A673 (cell line): ENCODE measurements at regions not wholly inside any gene's neighbourhood (a gene's known extent, or its start where the extent isn't known, plus 50 kb on each side); places are given as distances from the start of the nearest gene placed in this dataset.

Source experiments
- BruUV-seq: library from RNA; stranded (reverse); fragments of 400-500 nt; replicated peaks from 2 replicates; lab custom pipeline; 2021; lab: Mats Ljungman, UMichigan
- CTCF ChIA-PET: fragments of 300-600 bp; sonication (Branson Sonifier 250); formaldehyde crosslinking; loops from one replicate; lab custom pipeline; 2022; ENCODE audit warnings: antibody characterized with exemption; lab: Charles Lee
- POLR2A ChIA-PET: fragments of 300-600 bp; sonication (Branson Sonifier 250); formaldehyde crosslinking; loops from one replicate; lab custom pipeline; 2022; ENCODE audit warnings: antibody characterized with exemption; ENCODE audit not compliant: low non-redundant PET; lab: Charles Lee
- DNase-seq: peaks from one replicate; pipeline ENCODE4 v3.0.0-alpha.2; 2015; ENCODE audit warnings: low spot score
- H3K27ac ChIP-seq: fragments of 200-600 bp; sonication (generic); 2 replicates; pipeline ENCODE4 v1.5.1; 2016; ENCODE audit warnings: mixed run types, low read depth, mild to moderate bottlenecking, mixed read lengths, antibody characterized with exemption, low read length; ENCODE audit not compliant: poor library complexity, severe bottlenecking
- H3K27me3 ChIP-seq: fragments of 200-600 bp; sonication (generic); replicated peaks from 2 replicates; pipeline ENCODE4 v1.6.1; 2017; ENCODE audit warnings: mixed run types, low read depth, mild to moderate bottlenecking, mixed read lengths, antibody characterized with exemption, low read length; ENCODE audit not compliant: insufficient read depth, poor library complexity
- H3K36me3 ChIP-seq: fragments of 200-600 bp; sonication (generic); 2 replicates; pipeline ENCODE4 v1.6.1; 2016; ENCODE audit warnings: mixed run types, mild to moderate bottlenecking, mixed read lengths, antibody characterized with exemption, low read length; ENCODE audit not compliant: insufficient read depth, poor library complexity, severe bottlenecking
- H3K4me1 ChIP-seq: fragments of 200-600 bp; sonication (generic); 2 replicates; pipeline ENCODE4 v1.6.1; 2017; ENCODE audit warnings: mixed run types, mild to moderate bottlenecking, mixed read lengths, antibody characterized with exemption, low read length; ENCODE audit not compliant: insufficient read depth, poor library complexity, severe bottlenecking
- H3K4me3 ChIP-seq: fragments of 200-600 bp; sonication (generic); 2 replicates; pipeline ENCODE4 v1.5.1; 2016; ENCODE audit warnings: low read depth, mixed run types, mild to moderate bottlenecking, mixed read lengths, low read length; ENCODE audit not compliant: poor library complexity, severe bottlenecking
- H3K9me3 ChIP-seq: fragments of 200-600 bp; sonication (generic); 2 replicates; pipeline ENCODE4 v1.6.1; 2016; ENCODE audit warnings: mixed run types, low read depth, mild to moderate bottlenecking, mixed read lengths, antibody characterized with exemption, low read length; ENCODE audit not compliant: poor library complexity, severe bottlenecking
- CTCF ChIP-seq: fragments of 300-800, 200-600 bp; sonication (generic); conservative IDR thresholded peaks from 2 replicates; pipeline ENCODE4 v1.5.1; 2017; ENCODE audit warnings: low read depth, mild to moderate bottlenecking, antibody characterized with exemption, low read length, moderate library complexity, mixed read lengths
- EZH2 ChIP-seq: fragments of 200-600 bp; sonication (generic); IDR thresholded peaks from 2 replicates; pipeline ENCODE4 v1.6.1; 2017; ENCODE audit warnings: borderline replicate concordance, low read depth, mild to moderate bottlenecking, mixed read lengths, antibody characterized with exemption, low read length; ENCODE audit not compliant: poor library complexity, severe bottlenecking
- intact Hi-C: fragments of 100-400 bp; cut with micrococcal nuclease; formaldehyde crosslinking; loops from one replicate; pipeline ENCODE4 v1.10.0; 2022; ENCODE audit not compliant: unreplicated experiment

- BruUV-seq: no TSS peak
- ChIA-PET POLR2A (no interaction called here), CTCF (no interaction called here)
- peaks cover 3% of the 10 kb centered on the region for H3K9me3 ChIP-seq
- H3K27ac ChIP-seq: no peak overlapping the region
- no peak for DNase-seq
- TF ChIP-seq EZH2: no peak
- TF ChIP-seq CTCF: no peak
- H3K27me3 ChIP-seq: no peaks in the 10 kb centered on the region
- H3K36me3 ChIP-seq: no peaks in the 10 kb centered on the region
- H3K4me1 ChIP-seq: peaks cover 52% of the 10 kb centered on the region
- H3K4me3 ChIP-seq: no peak overlapping the region
- intact Hi-C loops: no loop called here
Measured at GRCh38 chr10:129310881-129311280, 156.2 kb upstream of the MGMT start.

- Histone ChIP-seq H3K9me3 (peaks cover 26% of the 10 kb centered on the region), H3K4me3 (no peak overlapping the region), H3K4me1 (peaks cover 21% of the 10 kb centered on the region), H3K36me3 (no peaks in the 10 kb centered on the region), H3K27ac (no peak overlapping the region), H3K27me3 (no peaks in the 10 kb centered on the region)
- TF ChIP-seq EZH2 (no peak), CTCF (no peak)
- DNase-seq: no peak
- BruUV-seq: no TSS peak
- POLR2A ChIA-PET: no interaction called here
- intact Hi-C loops: loop anchor here (10.0 kb wide), 1 partner anchor 155 kb away; no protein-coding TSS in a partner anchor
- CTCF ChIA-PET: no interaction called here
Measured at GRCh38 chr10:129319934-129320333, 147.1 kb upstream of the MGMT start.

GRCh38 chr10:129320340-129320739 is 146.7 kb upstream of the MGMT start:
- BruUV-seq: no TSS peak
- Histone ChIP-seq H3K36me3 (no peaks in the 10 kb centered on the region), H3K4me3 (no peak overlapping the region), H3K27ac (no peak overlapping the region), H3K4me1 (peaks cover 24% of the 10 kb centered on the region), H3K27me3 (no peaks in the 10 kb centered on the region), H3K9me3 (peaks cover 26% of the 10 kb centered on the region)
- DNase-seq: no peak
- ChIA-PET POLR2A (no interaction called here), CTCF (no interaction called here)
- intact Hi-C loops: loop anchor here (10.0 kb wide), 1 partner anchor 156 kb away; no protein-coding TSS in a partner anchor
- TF ChIP-seq EZH2 (no peak), CTCF (no peak)
